Uterus (tissue), 3 donors: ENCODE measurements at regions not wholly inside any gene's neighbourhood (a gene's known extent, or its start where the extent isn't known, plus 50 kb on each side); places are given as distances from the start of the nearest gene placed in this dataset.

Source experiments
- DNase-seq, 2 donors: peaks; one replicate each; pipeline ENCODE4 v3.0.0-alpha.2; 2019 to 2020
- H3K27ac ChIP-seq, 2 donors: fragments of 200-600 bp; sonication (generic); 1 replicate in 1 of 2; 2 replicates in 1 of 2; pipeline ENCODE4 v1.5.1; 2016 to 2018
- H3K27me3 ChIP-seq, 2 donors: fragments of 200-600 bp; sonication (generic); one replicate each; pipeline ENCODE4 v1.5.1; 2018 to 2019; ENCODE audit warnings: control low read depth in 1 of 2
- H3K36me3 ChIP-seq, 2 donors: fragments of 200-600 bp; sonication (generic); one replicate each; pipeline ENCODE4 v1.5.1; 2019; ENCODE audit warnings: control low read depth in 1 of 2
- H3K4me1 ChIP-seq, 2 donors: fragments of 200-600 bp; sonication (generic); one replicate each; pipeline ENCODE4 v1.5.1; 2018 to 2019; ENCODE audit warnings: control low read depth in 1 of 2
- H3K4me3 ChIP-seq, 2 donors: fragments of 200-600 bp; sonication (generic); 1 replicate in 1 of 2; 2 replicates in 1 of 2; pipeline ENCODE4 v1.5.1; 2018 to 2019; ENCODE audit warnings: mild to moderate bottlenecking in 1 of 2
- H3K9me3 ChIP-seq, 2 donors: fragments of 200-600 bp; sonication (generic); one replicate each; pipeline ENCODE4 v1.5.1; 2019; ENCODE audit warnings: control low read depth in 1 of 2
- CTCF ChIP-seq, 4 experiments: fragments of 200-600 bp in 2 of 4; fragments of 450-650 bp in 2 of 4; sonication (generic) in 2 of 4; IDR thresholded peaks; one replicate each; pipeline ENCODE4 v1.5.1; 2016 to 2019; ENCODE audit warnings: antibody characterized with exemption in 4 of 4, mild to moderate bottlenecking in 2 of 4, moderate library complexity in 1 of 4
- POLR2A ChIP-seq, 2 donors: fragments of 450-650 bp; IDR thresholded peaks; one replicate each; pipeline ENCODE4 v1.6.1; 2016; ENCODE audit warnings: antibody characterized with exemption in 2 of 2, mild to moderate bottlenecking in 1 of 2, moderate library complexity in 1 of 2
- intact Hi-C: fragments of 100-400 bp; cut with DNase I; formaldehyde crosslinking; loops from one replicate; pipeline ENCODE4 v1.15.1; 2023; ENCODE audit warnings: low total_unique reads
- donor health status: DM: yes; HTN: yes; CAD: no.

- H3K27ac ChIP-seq = no peak overlapping the region
- intact Hi-C loops = loop anchor here (10.0 kb wide), 1 partner anchor 662 kb away; the partner anchor contains the start of gene SAMD5
- no peaks in the 10 kb centered on the region for H3K4me1 ChIP-seq
- DNase-seq = no peak
- no peaks in the 10 kb centered on the region for H3K36me3 ChIP-seq
- H3K27me3 ChIP-seq = no peaks in the 10 kb centered on the region
- H3K9me3 ChIP-seq = no peaks in the 10 kb centered on the region
- TF ChIP-seq POLR2A (IDR thresholded peaks at IDR 0.05) (no peak), CTCF (IDR thresholded peaks at IDR 0.05) (peak; percentile 54 to 72 (median 61))
- no peak overlapping the region for H3K4me3 ChIP-seq
These were observed 176.2 kb upstream of the SASH1 start for GRCh38 chr6:148166339-148166968.

- H3K27ac ChIP-seq = no peak overlapping the region
- H3K9me3 ChIP-seq = no peaks in the 10 kb centered on the region
- no peaks in the 10 kb centered on the region for H3K27me3 ChIP-seq
- H3K36me3 ChIP-seq = no peaks in the 10 kb centered on the region
- intact Hi-C loops = loop anchor here (10.0 kb wide), 2 partner anchors 295 to 665 kb away; partner anchors contain the start of gene SAMD5
- TF ChIP-seq POLR2A (IDR thresholded peaks at IDR 0.05) = no peak
- TF ChIP-seq CTCF (IDR thresholded peaks at IDR 0.05) = no peak
- no peaks in the 10 kb centered on the region for H3K4me1 ChIP-seq
- no peak for DNase-seq
- no peak overlapping the region for H3K4me3 ChIP-seq
These were observed 172.9 kb upstream of the SASH1 start for GRCh38 chr6:148169706-148170105.

- Histone ChIP-seq H3K4me3 (no peak overlapping the region), H3K4me1 (no peaks in the 10 kb centered on the region), H3K27me3 (no peaks in the 10 kb centered on the region), H3K36me3 (no peaks in the 10 kb centered on the region), H3K9me3 (no peaks in the 10 kb centered on the region), H3K27ac (no peak overlapping the region)
- no peak for DNase-seq
- TF ChIP-seq POLR2A (IDR thresholded peaks at IDR 0.05) = no peak
- no peak for TF ChIP-seq CTCF (IDR thresholded peaks at IDR 0.05)
- intact Hi-C loops = loop anchor here (10.0 kb wide), 1 partner anchor 295 kb away; no protein-coding TSS in a partner anchor
These were observed 172.4 kb upstream of the SASH1 start for GRCh38 chr6:148170286-148170685.

- Histone ChIP-seq H3K36me3 (no peaks in the 10 kb centered on the region), H3K4me1 (no peaks in the 10 kb centered on the region), H3K27ac (no peak overlapping the region), H3K27me3 (no peaks in the 10 kb centered on the region), H3K4me3 (no peak overlapping the region), H3K9me3 (no peaks in the 10 kb centered on the region)
- intact Hi-C loops = loop anchor here (10.0 kb wide), 1 partner anchor 291 kb away; no protein-coding TSS in a partner anchor
- no peak for TF ChIP-seq POLR2A (IDR thresholded peaks at IDR 0.05)
- no peak for TF ChIP-seq CTCF (IDR thresholded peaks at IDR 0.05)
- no peak for DNase-seq
These were observed 169.1 kb upstream of the SASH1 start for GRCh38 chr6:148173548-148173947.

- Histone ChIP-seq H3K27ac (no peak overlapping the region), H3K36me3 (no peaks in the 10 kb centered on the region), H3K9me3 (no peaks in the 10 kb centered on the region), H3K4me3 (no peak overlapping the region), H3K27me3 (no peaks in the 10 kb centered on the region), H3K4me1 (no peaks in the 10 kb centered on the region)
- TF ChIP-seq CTCF (IDR thresholded peaks at IDR 0.05) (no peak), POLR2A (IDR thresholded peaks at IDR 0.05) (no peak)
- intact Hi-C loops = loop anchor here (10.0 kb wide), 1 partner anchor 289 kb away; no protein-coding TSS in a partner anchor
- DNase-seq = no peak
These were observed 167.0 kb upstream of the SASH1 start for GRCh38 chr6:148175550-148176188.
